ACC112 (cell line): ENCODE measurements at regions not wholly inside any gene's neighbourhood (a gene's known extent, or its start where the extent isn't known, plus 50 kb on each side); places are given as distances from the start of the nearest gene placed in this dataset.
"Not testable (repeated sequence)": the region's sequence is repeated elsewhere in the genome, so short reads cannot be mapped to it uniquely, and the experiment has no call there.

Experiments used
- H2AFZ ChIP-seq: fragments of 200-600 bp; sonication (generic); one replicate; pipeline ENCODE4 v1.6.0; 2017; ENCODE audit warnings: antibody characterized with exemption, low read length; ENCODE audit not compliant: unreplicated experiment
- H3K27ac ChIP-seq: fragments of 200-600 bp; sonication (generic); 2 replicates; pipeline ENCODE4 v1.5.1; 2014; ENCODE audit warnings: low read depth, mild to moderate bottlenecking, antibody characterized with exemption, low read length, moderate library complexity
- H3K27me3 ChIP-seq: fragments of 200-600 bp; sonication (generic); 2 replicates; pipeline ENCODE4 v1.6.1; 2014; ENCODE audit warnings: mild to moderate bottlenecking, antibody characterized with exemption, low read length, moderate library complexity, mixed read lengths; ENCODE audit not compliant: insufficient read depth
- H3K36me3 ChIP-seq: fragments of 200-600 bp; sonication (generic); 2 replicates; pipeline ENCODE4 v1.6.1; 2016; ENCODE audit warnings: mild to moderate bottlenecking, antibody characterized with exemption, low read length, moderate library complexity, mixed read lengths; ENCODE audit not compliant: insufficient read depth
- H3K4me1 ChIP-seq: fragments of 200-600 bp; sonication (generic); one replicate; pipeline ENCODE4 v1.6.1; 2016; ENCODE audit warnings: low read length, mixed read lengths; ENCODE audit not compliant: insufficient read depth, unreplicated experiment, control insufficient read depth
- H3K4me3 ChIP-seq: fragments of 200-600 bp; sonication (generic); 2 replicates; pipeline ENCODE4 v1.5.1; 2014; ENCODE audit warnings: mild to moderate bottlenecking, low read depth, low read length
- H3K79me2 ChIP-seq: fragments of 200-600 bp; sonication (generic); one replicate; pipeline ENCODE4 v1.6.0; 2016; ENCODE audit warnings: low read length; ENCODE audit not compliant: control insufficient read depth, unreplicated experiment, insufficient read depth

DNA sequence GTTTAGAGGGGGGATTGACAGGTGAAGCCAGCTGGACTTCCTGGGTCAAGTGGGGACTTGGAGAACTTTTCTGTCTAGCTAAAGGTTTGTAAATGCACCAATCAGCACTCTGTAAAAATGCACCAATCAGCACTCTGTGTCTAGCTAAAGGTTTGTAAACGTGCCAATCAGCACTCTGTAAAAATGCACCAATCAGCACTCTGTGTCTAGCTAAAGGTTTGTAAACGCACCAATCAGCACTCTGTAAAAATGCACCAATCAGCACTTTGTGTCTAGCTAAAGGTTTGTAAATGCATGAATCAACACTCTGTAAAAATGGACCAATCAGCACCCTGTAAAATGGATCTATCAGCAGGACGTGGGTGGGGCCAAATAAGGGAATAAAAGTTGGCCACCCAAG lies 120.1 kb upstream of the AGTR1 start:
- H3K4me1 ChIP-seq, H3K36me3 ChIP-seq, H3K79me2 ChIP-seq, H3K27ac ChIP-seq, H2AFZ ChIP-seq, H3K27me3 ChIP-seq, H3K4me3 ChIP-seq: not testable (repeated sequence)

DNA sequence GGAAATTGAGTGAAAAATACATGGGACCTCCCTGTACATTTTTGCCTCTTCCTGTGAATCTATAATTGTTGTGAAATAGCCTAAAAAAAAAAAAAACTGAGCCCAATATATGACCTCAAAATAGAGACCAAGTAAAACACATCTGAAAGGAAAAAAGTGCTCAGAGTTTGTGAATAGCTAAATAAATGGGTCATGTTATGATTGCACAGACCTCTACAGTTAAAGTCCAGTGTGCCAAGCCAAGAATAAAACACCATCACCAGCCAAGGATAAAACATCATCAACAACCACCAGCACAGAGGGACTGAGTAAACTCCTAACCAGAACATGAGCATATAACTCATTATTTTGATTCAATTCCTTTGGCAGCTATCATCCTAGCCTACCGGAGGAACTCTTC lies 115.6 kb upstream of the AGTR1 start:
- Histone ChIP-seq H3K27ac (peak overlapping the region; percentile 44), H3K4me3 (no peak overlapping the region), H3K79me2 (no peaks in the 10 kb centered on the region), H2AFZ (no peak overlapping the region), H3K27me3 (no peaks in the 10 kb centered on the region), H3K4me1 (peaks cover 10% of the 10 kb centered on the region), H3K36me3 (no peaks in the 10 kb centered on the region)

DNA sequence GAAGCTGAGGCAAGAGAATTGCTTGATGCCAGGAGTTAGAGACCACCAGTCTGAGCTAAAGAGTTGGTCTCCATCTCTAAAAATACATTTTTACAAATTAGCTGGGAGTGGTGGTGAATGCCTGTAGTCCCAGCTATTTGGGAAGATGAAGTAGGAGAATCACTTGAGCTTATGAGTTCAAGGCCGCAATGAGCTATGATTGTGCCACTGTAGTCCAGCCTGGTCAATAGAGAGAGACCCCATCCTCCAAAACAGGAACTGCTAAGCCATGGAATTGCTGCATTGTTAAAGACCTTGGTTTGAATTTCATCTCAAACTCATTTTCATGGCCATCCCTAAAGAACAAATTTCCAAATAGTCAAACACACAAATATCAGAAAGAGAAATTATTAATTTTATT lies 113.9 kb upstream of the AGTR1 start:
- H2AFZ ChIP-seq, result no peak overlapping the region
- no peaks in the 10 kb centered on the region for H3K27me3 ChIP-seq
- peaks cover 10% of the 10 kb centered on the region for H3K4me1 ChIP-seq
- no peaks in the 10 kb centered on the region for H3K79me2 ChIP-seq
- no peak overlapping the region for H3K27ac ChIP-seq
- H3K36me3 ChIP-seq, result no peaks in the 10 kb centered on the region
- no peak overlapping the region for H3K4me3 ChIP-seq

DNA sequence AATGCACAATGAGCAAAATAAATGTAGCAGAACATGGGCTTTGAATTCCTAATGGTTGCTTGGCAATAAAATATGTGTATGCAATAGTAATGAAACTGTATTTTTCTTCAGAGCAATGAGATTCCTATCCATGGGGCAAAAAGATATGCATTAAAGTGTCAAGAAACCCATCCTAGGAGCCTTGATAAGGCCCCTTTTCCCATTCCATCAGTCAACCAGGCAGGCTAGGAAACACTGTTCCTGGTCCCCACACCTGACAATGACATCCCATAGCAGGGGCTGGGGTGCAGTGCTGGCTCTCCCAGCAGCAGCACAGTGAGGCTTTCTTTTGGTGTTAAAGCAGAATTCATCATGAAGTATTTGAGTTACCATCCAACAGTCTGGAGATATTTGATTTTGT lies 113.3 kb upstream of the AGTR1 start:
- Histone ChIP-seq H3K4me1 (peaks cover 10% of the 10 kb centered on the region), H2AFZ (no peak overlapping the region)

DNA sequence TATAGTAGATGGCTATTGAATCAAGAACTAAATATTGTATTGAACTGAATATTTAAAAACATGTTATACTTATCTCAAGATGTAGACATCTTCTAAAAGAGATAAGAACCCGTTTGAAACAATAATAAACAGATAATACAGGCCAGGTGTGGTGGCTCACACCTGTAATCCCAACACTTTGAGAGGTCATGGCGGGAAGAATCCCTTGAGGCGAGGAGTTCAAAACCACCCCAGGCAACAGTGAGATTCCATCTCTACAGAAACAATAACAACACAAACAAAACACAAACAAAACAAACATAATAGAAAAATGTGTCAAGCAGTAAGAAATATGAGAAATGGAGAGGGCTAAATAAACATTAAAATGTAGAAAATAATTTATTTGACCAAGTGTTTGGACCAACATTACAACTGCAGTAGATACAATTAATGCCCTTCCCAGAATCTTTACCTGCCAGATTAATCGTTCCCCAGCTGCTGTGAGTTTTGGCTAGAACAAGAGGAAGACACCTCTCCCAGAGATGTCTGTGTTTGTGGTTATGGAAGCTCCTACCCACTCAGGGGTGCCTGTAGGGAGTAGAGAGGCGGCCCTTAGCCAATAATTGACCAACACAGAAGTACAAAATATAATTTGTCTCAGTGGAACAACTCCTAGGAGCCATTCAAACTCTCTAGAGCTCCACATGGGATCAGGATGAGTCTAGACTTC lies 111.9 kb upstream of the AGTR1 start:
- Histone ChIP-seq H3K79me2 (no peaks in the 10 kb centered on the region), H3K36me3 (no peaks in the 10 kb centered on the region), H3K4me3 (no peak overlapping the region), H3K27ac (no peak overlapping the region), H3K27me3 (no peaks in the 10 kb centered on the region), H3K4me1 (peaks cover 10% of the 10 kb centered on the region), H2AFZ (no peak overlapping the region)

More for the DNA sequence above, 113.3 kb upstream of the AGTR1 start:
- no peak overlapping the region for H3K4me3 ChIP-seq
- H3K27ac ChIP-seq, result no peak overlapping the region
- H3K36me3 ChIP-seq, result no peaks in the 10 kb centered on the region
- H3K27me3 ChIP-seq, result no peaks in the 10 kb centered on the region
- H3K79me2 ChIP-seq, result no peaks in the 10 kb centered on the region

DNA sequence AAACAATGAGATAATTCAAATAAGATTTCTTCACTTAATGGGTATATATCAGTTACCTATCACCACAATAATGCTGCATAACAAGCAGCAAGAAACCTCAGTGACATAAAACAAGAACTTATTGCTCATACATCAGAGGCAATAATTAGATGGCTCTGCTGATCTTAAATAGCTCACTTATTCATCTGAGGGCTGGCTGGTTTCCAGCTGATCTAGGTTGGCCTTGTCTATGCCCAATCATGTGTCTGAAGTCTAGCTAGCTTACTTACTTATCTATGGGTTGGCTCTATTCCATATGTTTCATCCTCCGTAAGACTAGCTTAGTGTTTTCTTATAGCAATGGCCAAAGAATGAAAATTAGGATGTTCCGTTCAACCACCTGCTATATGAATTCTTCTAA lies 109.4 kb upstream of the AGTR1 start:
- no peaks in the 10 kb centered on the region for H3K27me3 ChIP-seq
- no peak overlapping the region for H3K4me3 ChIP-seq
- H3K27ac ChIP-seq, result no peak overlapping the region
- no peak overlapping the region for H2AFZ ChIP-seq
- no peaks in the 10 kb centered on the region for H3K79me2 ChIP-seq
- no peaks in the 10 kb centered on the region for H3K4me1 ChIP-seq
- no peaks in the 10 kb centered on the region for H3K36me3 ChIP-seq

DNA sequence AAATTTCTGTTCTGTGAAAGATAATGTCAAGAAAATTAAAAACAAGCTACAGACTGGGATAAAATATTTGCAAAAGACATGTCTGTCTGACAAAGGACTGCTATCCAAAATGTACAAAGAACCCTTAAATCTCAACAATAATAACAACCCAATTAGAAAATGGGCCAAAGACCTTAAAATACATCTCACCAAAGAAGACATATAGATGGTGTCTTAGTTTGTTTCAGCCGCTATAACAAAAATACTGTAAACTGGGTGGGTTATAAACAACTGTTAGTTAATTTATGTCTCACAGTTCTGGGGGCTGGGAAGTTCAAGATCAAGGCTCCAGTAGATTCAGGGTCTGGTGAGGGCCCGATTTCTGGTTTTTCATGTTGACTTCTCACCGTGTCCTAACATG lies 106.2 kb upstream of the AGTR1 start:
- Histone ChIP-seq H3K4me3 (no peak overlapping the region), H3K27ac (no peak overlapping the region), H3K27me3 (no peaks in the 10 kb centered on the region), H3K36me3 (no peaks in the 10 kb centered on the region), H3K79me2 (no peaks in the 10 kb centered on the region), H2AFZ (no peak overlapping the region), H3K4me1 (no peaks in the 10 kb centered on the region)

DNA sequence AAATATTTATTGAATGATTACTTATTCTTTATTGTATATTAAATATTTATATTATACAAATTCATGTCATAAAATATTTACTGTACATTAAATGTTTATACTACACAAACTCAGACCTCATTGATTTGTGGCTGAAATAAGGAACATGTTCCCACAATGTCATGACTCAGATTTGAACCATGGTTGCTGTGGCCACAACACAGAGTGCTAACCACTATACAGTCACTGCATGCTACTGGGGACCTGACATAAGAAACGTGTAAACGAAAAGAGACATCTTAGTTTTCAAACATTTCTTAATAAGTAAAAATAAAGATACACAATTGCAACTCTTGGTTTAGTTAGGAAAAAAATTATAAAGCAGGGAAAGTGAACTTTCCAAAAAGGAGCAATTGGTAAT lies 99.1 kb upstream of the AGTR1 start:
- no peaks in the 10 kb centered on the region for H3K79me2 ChIP-seq
- H3K36me3 ChIP-seq, result no peaks in the 10 kb centered on the region
- H3K4me1 ChIP-seq, result peaks cover 12% of the 10 kb centered on the region
- H3K27me3 ChIP-seq, result no peaks in the 10 kb centered on the region
- no peak overlapping the region for H3K4me3 ChIP-seq
- H3K27ac ChIP-seq, result no peak overlapping the region
- no peak overlapping the region for H2AFZ ChIP-seq

DNA sequence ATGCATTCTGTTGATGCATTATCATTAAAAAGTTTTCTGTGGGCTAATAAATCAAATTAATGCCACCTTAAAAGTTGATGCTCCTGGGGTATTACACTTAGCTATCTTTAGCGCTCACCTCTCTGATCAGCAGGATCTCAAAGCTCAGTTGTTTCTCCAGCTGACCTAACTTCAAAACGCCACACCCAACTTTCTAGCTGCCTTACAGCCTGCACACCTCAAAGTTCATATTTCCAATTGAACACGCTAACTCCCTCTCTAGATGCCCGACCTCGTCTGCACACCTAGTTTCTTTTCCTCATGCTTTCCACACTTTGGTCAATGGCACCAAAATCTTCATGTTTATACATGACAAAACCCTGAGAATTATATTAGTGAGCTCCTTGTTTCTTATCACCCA lies 98.2 kb upstream of the AGTR1 start:
- Histone ChIP-seq H2AFZ (no peak overlapping the region), H3K27ac (no peak overlapping the region), H3K4me3 (no peak overlapping the region), H3K36me3 (no peaks in the 10 kb centered on the region), H3K79me2 (no peaks in the 10 kb centered on the region), H3K4me1 (peaks cover 20% of the 10 kb centered on the region), H3K27me3 (no peaks in the 10 kb centered on the region)

DNA sequence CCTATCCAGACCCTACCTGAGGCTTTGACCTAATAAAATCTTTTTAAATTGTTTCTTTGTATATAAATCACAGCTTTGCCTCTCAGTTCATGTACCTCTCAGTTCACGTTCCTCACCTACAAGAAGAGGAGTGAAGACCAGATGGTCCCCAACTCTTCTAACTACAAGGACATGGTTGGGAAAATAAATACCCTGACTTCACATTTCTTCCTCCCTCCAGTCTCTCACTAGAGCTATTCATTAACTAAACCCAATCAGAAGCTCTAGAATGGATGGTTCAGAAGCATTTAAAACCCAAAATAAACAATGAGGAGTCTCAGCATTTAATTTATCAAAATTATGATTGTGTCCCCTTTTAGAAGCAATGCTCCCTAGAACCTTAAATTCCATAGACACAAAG lies 97.3 kb upstream of the AGTR1 start:
- Histone ChIP-seq H3K79me2 (no peaks in the 10 kb centered on the region), H2AFZ (no peak overlapping the region), H3K27me3 (no peaks in the 10 kb centered on the region), H3K27ac (no peak overlapping the region), H3K4me3 (no peak overlapping the region), H3K36me3 (no peaks in the 10 kb centered on the region), H3K4me1 (peaks cover 25% of the 10 kb centered on the region)

DNA sequence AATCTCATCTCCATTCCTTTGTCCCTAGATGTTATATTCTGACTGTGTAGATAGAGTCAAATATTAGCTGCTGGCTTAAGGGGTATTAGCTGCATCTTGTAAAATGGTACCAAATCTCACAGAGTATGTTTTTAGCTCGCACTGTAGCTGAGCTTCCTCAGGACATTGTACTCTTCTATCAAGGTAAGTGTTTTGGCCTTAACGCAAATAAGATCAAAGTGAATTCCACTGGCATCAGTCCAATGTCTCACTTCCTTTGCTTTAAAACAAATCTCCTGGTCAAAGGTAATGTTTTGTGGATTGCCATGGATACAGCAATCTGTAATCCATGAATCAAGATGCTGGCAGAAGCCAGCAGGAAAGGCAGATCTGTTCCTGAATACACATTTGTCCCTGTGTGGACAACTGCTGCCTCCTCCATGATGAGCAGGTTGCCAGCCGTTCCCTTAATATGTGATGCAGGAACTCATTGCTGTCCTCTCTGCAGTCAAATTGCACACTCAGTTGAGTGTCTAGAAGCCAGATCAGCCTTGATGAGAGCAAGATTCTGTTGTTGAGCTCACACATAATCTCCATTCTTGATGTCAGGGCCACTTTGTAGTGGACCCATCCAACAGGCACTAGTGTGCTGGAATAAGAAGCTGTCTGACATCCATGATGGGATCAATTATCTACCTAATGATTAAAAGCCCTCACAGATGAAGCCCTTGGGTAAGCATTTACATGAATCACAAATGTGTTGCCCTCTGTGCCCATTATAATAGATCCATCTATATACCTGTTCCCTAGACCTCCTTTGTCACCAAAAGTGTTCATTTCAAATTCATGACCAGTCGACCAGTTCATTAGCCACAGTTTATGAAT lies 96.6 kb upstream of the AGTR1 start:
- H3K79me2 ChIP-seq, result no peaks in the 10 kb centered on the region

More for the DNA sequence above, 96.6 kb upstream of the AGTR1 start:
- Histone ChIP-seq H3K27ac (no peak overlapping the region), H3K36me3 (no peaks in the 10 kb centered on the region), H3K4me3 (no peak overlapping the region), H3K4me1 (peaks cover 31% of the 10 kb centered on the region), H3K27me3 (no peaks in the 10 kb centered on the region), H2AFZ (no peak overlapping the region)
